B cell (primary cell): ENCODE measurements at regions not wholly inside any gene's neighbourhood (a gene's known extent, or its start where the extent isn't known, plus 50 kb on each side); places are given as distances from the start of the nearest gene placed in this dataset.

Source experiments
- ATAC-seq: fragments of 200-7000 bp; cut with Tn5 transposase; one replicate; pipeline ENCODE4 v1.10.0; 2021; ENCODE audit warnings: low read depth, mild to moderate bottlenecking, moderate number of reproducible peaks, moderate library complexity
- CTCF ChIA-PET: fragments of 350-600 bp; sonication (Branson Sonifier 250); formaldehyde crosslinking; loops from one replicate; lab custom pipeline; 2021; ENCODE audit warnings: antibody characterized with exemption, inconsistent platforms; lab: Charles Lee
- POLR2A ChIA-PET: fragments of 350-600 bp; sonication (Branson Sonifier 250); formaldehyde crosslinking; loops from one replicate; lab custom pipeline; 2021; ENCODE audit warnings: antibody characterized with exemption; lab: Charles Lee
- DNase-seq: peaks from one replicate; pipeline ENCODE4 v3.0.0; 2013
- H2AFZ ChIP-seq: 2 replicates; pipeline ENCODE4 v1.6.1; 2012; ENCODE audit warnings: mild to moderate bottlenecking, low read depth, low read length; ENCODE audit not compliant: insufficient read depth, poor library complexity, severe bottlenecking
- H3K27ac ChIP-seq, 2 donors: 1 replicate in 1 of 2; 2 replicates in 1 of 2; pipeline ENCODE4 v1.5.1; 2012 to 2013; ENCODE audit warnings: low read length in 2 of 2, mild to moderate bottlenecking in 2 of 2, moderate library complexity in 1 of 2
- H3K27me3 ChIP-seq, 4 experiments: fragments of 200-600 bp in 1 of 4; sonication (generic) in 1 of 4; replicated peaks in 1 of 4; 1 replicate in 2 of 4; 2 replicates in 2 of 4; pipeline versions ENCODE4 v1.6.1 to v1.7.0; 2013 to 2016; ENCODE audit warnings: low read length in 3 of 4, mild to moderate bottlenecking in 2 of 4, mixed read lengths in 1 of 4, moderate library complexity in 1 of 4; ENCODE audit not compliant: insufficient read depth in 4 of 4, control insufficient read depth in 3 of 4; ENCODE audit errors: control extremely low read depth in 1 of 4
- H3K36me3 ChIP-seq, 2 experiments: replicated peaks in 1 of 2; 1 replicate in 1 of 2; 2 replicates in 1 of 2; pipeline versions ENCODE4 v1.6.1 to v1.7.1; 2013; ENCODE audit warnings: low read length in 1 of 2; ENCODE audit not compliant: insufficient read depth in 2 of 2, control insufficient read depth in 1 of 2; ENCODE audit errors: control extremely low read depth in 1 of 2, extremely low read depth in 1 of 2
- H3K4me1 ChIP-seq, 2 donors: fragments of 200-600 bp in 1 of 2; sonication (generic) in 1 of 2; 1 replicate in 1 of 2; 2 replicates in 1 of 2; pipeline versions ENCODE4 v1.5.1 to v1.6.1; 2013 to 2017; ENCODE audit warnings: low read length in 2 of 2; ENCODE audit not compliant: control insufficient read depth in 2 of 2, insufficient read depth in 2 of 2
- H3K4me2 ChIP-seq: replicated peaks from 2 replicates; pipeline ENCODE3; 2012; ENCODE audit warnings: mild to moderate bottlenecking, low read depth, low read length; ENCODE audit not compliant: poor library complexity, severe bottlenecking
- H3K4me3 ChIP-seq, 5 experiments: fragments of 200-600 bp in 1 of 5; sonication (generic) in 1 of 5; 1 replicate in 3 of 5; 2 replicates in 2 of 5; pipeline versions ENCODE4 v1.5.1 to v1.7.0; 2011 to 2016; ENCODE audit warnings: low read length in 4 of 5, mild to moderate bottlenecking in 4 of 5, low read depth in 2 of 5, control low read depth in 1 of 5, moderate library complexity in 1 of 5; ENCODE audit not compliant: insufficient read depth in 1 of 5; ENCODE audit errors: control extremely low read depth in 1 of 5, extremely low read depth in 1 of 5
- H3K79me2 ChIP-seq: fragments of 200-600 bp; sonication (generic); one replicate; pipeline ENCODE4 v1.6.0; 2016; ENCODE audit warnings: low read length; ENCODE audit not compliant: control insufficient read depth, insufficient read depth
- H3K9ac ChIP-seq: fragments of 200-600 bp; sonication (generic); 2 replicates; pipeline ENCODE4 v1.6.1; 2017; ENCODE audit warnings: mild to moderate bottlenecking, low read length, moderate library complexity
- H3K9me3 ChIP-seq, 3 donors: one replicate each; pipeline versions ENCODE4 v1.6.1 to v1.7.1; 2013; ENCODE audit warnings: low read length in 2 of 3; ENCODE audit not compliant: control insufficient read depth in 2 of 3, insufficient read depth in 1 of 3; ENCODE audit errors: control extremely low read depth in 1 of 3
- H4K20me1 ChIP-seq: 2 replicates; pipeline ENCODE4 v1.6.0; 2012; ENCODE audit warnings: mild to moderate bottlenecking, low read length; ENCODE audit not compliant: insufficient read depth, control insufficient read depth, poor library complexity, severe bottlenecking
- H3K27ac Mint-ChIP-seq: one replicate; pipeline ENCODE4 v1.8.0; 2021; ENCODE audit warnings: mixed read lengths
- H3K27me3 Mint-ChIP-seq: one replicate; pipeline ENCODE4 v1.8.0; 2021; ENCODE audit warnings: mixed read lengths
- H3K4me1 Mint-ChIP-seq: one replicate; pipeline ENCODE4 v1.8.0; 2021; ENCODE audit warnings: mixed read lengths
- H3K4me3 Mint-ChIP-seq: one replicate; pipeline ENCODE4 v1.8.0; 2021; ENCODE audit warnings: mixed read lengths
- H3K9me3 Mint-ChIP-seq: one replicate; pipeline ENCODE4 v1.8.0; 2022; ENCODE audit warnings: mixed read lengths; ENCODE audit not compliant: insufficient read depth
- EZH2 ChIP-seq: IDR thresholded peaks from 2 replicates; pipeline ENCODE4 v1.6.1; 2012; ENCODE audit warnings: borderline replicate concordance, low read depth, mild to moderate bottlenecking, moderate library complexity, low read length; ENCODE audit not compliant: insufficient read depth, poor library complexity, severe bottlenecking
- WGBS: methylation state at CpG from one replicate; pipeline ENCODE4 v1.1.5; 2013; ENCODE audit warnings: missing lambda C conversion rate; ENCODE audit not compliant: insufficient coverage; 5-methylcytosine and 5-hydroxymethylcytosine counted together
- intact Hi-C: fragments of 100-400 bp; cut with micrococcal nuclease; formaldehyde crosslinking; loops from one replicate; pipeline ENCODE4 v1.10.0; 2022
- TF ChIP-seq, protein P1 (sequence below): fragments of 200-600 bp; IDR thresholded peaks from one replicate; pipeline ENCODE4 v1.8.0; 2022; ENCODE audit warnings: antibody characterized with exemption, mild to moderate bottlenecking

DNA sequence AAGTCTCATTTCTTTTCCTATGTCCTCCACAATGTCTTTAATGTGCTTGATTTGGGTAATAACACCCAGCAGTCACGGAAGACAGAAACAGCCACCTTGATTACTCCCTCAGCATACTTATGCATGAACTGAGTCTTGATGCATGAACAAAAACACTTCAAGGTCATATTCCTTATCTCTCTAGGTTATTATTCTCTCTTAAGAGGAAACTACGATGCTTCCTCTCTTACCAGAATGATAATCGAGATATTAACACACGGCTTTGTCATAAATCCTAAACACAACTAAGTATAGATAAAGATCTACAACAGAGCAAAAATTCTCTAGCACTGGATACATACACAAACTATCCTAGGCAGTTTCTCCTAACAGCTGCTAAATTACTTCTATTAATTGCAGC, 583.5 kb upstream of the ATP2B1 start:
- no peak overlapping the region for H3K27ac ChIP-seq
- no peaks in the 10 kb centered on the region for H3K79me2 ChIP-seq
- intact Hi-C loops = no loop called here
- peaks cover 0 to 9% (median 1%) of the 10 kb centered on the region in 3 donors for H3K9me3 ChIP-seq
- TF ChIP-seq, protein P1, sequence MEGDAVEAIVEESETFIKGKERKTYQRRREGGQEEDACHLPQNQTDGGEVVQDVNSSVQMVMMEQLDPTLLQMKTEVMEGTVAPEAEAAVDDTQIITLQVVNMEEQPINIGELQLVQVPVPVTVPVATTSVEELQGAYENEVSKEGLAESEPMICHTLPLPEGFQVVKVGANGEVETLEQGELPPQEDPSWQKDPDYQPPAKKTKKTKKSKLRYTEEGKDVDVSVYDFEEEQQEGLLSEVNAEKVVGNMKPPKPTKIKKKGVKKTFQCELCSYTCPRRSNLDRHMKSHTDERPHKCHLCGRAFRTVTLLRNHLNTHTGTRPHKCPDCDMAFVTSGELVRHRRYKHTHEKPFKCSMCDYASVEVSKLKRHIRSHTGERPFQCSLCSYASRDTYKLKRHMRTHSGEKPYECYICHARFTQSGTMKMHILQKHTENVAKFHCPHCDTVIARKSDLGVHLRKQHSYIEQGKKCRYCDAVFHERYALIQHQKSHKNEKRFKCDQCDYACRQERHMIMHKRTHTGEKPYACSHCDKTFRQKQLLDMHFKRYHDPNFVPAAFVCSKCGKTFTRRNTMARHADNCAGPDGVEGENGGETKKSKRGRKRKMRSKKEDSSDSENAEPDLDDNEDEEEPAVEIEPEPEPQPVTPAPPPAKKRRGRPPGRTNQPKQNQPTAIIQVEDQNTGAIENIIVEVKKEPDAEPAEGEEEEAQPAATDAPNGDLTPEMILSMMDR = no peak
- H3K36me3 ChIP-seq = no peaks in the 10 kb centered on the region
- ATAC-seq (no peak), DNase-seq (no peak)
- ChIA-PET POLR2A (no interaction called here), CTCF (no interaction called here)
- H3K9me3 Mint-ChIP-seq = peaks cover 15% of the 10 kb centered on the region
- H3K4me1 Mint-ChIP-seq = peaks cover 2% of the 10 kb centered on the region
- H3K27ac Mint-ChIP-seq = no peak overlapping the region
- H2AFZ ChIP-seq = no peak overlapping the region
- H3K4me1 ChIP-seq = no peaks in the 10 kb centered on the region
- H3K4me3 ChIP-seq = no peak overlapping the region
- WGBS = no CpG with 5 or more reads among the region's 4 CpGs
- H3K9ac ChIP-seq = no peak overlapping the region
- H3K4me3 Mint-ChIP-seq = no peak overlapping the region
- no peak overlapping the region for H3K4me2 ChIP-seq
- no peaks in the 10 kb centered on the region for H4K20me1 ChIP-seq
- H3K27me3 ChIP-seq = no peaks in the 10 kb centered on the region
- peaks cover 10% of the 10 kb centered on the region for H3K27me3 Mint-ChIP-seq

DNA sequence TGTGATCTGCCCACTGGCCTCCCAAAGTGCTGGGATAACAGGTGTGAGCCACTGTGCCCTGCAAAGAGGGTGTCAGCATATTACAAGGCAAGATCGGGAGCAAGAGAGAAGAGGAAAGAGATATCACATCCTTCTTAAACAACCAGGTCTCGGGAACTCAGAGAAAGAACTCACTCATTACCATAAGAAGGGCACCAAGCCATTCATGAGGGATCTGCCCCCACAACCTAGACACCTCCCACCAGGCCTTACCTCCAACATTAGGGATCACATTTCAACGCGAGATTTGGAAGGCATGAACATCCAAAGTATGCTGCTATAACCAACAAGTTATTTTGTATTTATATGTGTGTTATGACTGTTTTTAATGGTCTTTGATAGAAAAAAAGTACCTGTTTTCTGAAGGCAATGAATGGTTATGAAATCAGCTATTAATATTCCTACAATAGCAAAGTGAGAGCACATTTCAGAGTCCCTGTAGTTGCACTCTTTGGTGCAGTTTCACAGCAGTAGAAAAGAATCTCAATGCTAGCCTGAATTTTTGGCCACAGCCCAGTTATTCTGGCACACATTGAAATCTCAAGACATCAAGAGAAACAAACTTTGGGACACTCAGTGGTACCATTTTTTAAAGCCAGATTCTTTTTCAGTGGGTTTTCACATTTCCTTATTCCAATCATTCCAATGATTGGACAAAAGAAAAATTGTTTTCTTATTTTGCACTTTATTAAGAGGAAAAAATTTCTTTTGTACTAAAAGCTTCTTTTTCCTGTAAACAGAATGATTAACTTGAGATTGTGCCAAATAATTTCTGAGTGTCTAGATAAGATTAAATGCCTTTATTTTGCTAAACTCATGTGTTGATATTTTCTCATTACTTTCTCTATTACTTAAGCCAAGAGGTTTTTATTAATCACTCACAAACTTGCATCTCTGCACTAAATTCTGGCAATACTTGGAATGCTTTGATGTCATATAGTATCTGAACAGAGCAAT, 582.6 kb upstream of the ATP2B1 start:
- H3K79me2 ChIP-seq = no peaks in the 10 kb centered on the region
- ChIA-PET CTCF (no interaction called here), POLR2A (no interaction called here)
- H3K4me2 ChIP-seq = no peak overlapping the region
- peaks cover 0 to 9% (median 1%) of the 10 kb centered on the region in 3 donors for H3K9me3 ChIP-seq
- H3K9me3 Mint-ChIP-seq = peaks cover 15% of the 10 kb centered on the region
- H3K27ac ChIP-seq = no peak overlapping the region
- no peaks in the 10 kb centered on the region for H3K4me1 ChIP-seq
- H2AFZ ChIP-seq = no peak overlapping the region
- no peaks in the 10 kb centered on the region for H3K36me3 ChIP-seq
- no peak overlapping the region for H3K4me3 ChIP-seq
- H4K20me1 ChIP-seq = no peaks in the 10 kb centered on the region
- 100% methylated on average over 2 of the region's 4 CpGs for WGBS
- DNase-seq = no peak
- intact Hi-C loops = no loop called here
- TF ChIP-seq, protein P1 = no peak
- no peak for TF ChIP-seq EZH2
- no peak overlapping the region for H3K4me3 Mint-ChIP-seq
- H3K27me3 Mint-ChIP-seq = peaks cover 10% of the 10 kb centered on the region
- H3K4me1 Mint-ChIP-seq = peaks cover 2% of the 10 kb centered on the region
- no peak for ATAC-seq
- H3K27ac Mint-ChIP-seq = no peak overlapping the region
- H3K9ac ChIP-seq = no peak overlapping the region
- no peaks in the 10 kb centered on the region for H3K27me3 ChIP-seq
